Cardiac fibroblast (primary cell): ENCODE measurements at regions not wholly inside any gene's neighbourhood (a gene's known extent, or its start where the extent isn't known, plus 50 kb on each side); places are given as distances from the start of the nearest gene placed in this dataset.

ENCODE experiments used
- DNase-seq, 2 donors: peaks; one replicate each; pipeline versions ENCODE4 v3.0.0 to v3.0.0-alpha.2; 2010; ENCODE audit warnings: low read depth in 2 of 2
- H3K4me3 ChIP-seq, 2 donors: replicated peaks in 1 of 2; 1 replicate in 1 of 2; 2 replicates in 1 of 2; pipeline ENCODE4 v1.5.1; 2011; ENCODE audit warnings: low read depth in 2 of 2, low read length in 2 of 2, mild to moderate bottlenecking in 2 of 2, moderate library complexity in 1 of 2
- TF ChIP-seq, protein P1 (sequence below): IDR thresholded peaks from one replicate; pipeline ENCODE4 v1.5.1; 2011; ENCODE audit warnings: low read depth, mild to moderate bottlenecking, low read length, inconsistent platforms

DNA sequence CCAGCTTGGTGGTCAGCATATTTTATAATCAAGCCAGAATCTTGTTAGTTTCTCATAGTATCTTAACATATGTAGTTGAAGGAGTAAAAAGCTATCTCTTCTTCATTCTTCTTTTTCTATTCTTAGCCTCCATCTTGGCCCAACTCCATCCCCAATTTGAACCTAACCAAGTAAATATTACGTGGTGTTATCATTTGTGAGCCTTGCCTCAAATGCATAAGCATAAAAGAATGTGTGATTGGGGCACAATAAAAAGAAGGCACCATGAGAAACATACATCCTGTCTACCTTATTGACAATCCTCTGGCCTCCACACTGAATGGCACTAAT, 181.4 kb upstream of the BMP4 start:
- peak in 1 of 2 donors; percentile 11 for DNase-seq
- H3K4me3 ChIP-seq = no peak overlapping the region
- TF ChIP-seq, protein P1, sequence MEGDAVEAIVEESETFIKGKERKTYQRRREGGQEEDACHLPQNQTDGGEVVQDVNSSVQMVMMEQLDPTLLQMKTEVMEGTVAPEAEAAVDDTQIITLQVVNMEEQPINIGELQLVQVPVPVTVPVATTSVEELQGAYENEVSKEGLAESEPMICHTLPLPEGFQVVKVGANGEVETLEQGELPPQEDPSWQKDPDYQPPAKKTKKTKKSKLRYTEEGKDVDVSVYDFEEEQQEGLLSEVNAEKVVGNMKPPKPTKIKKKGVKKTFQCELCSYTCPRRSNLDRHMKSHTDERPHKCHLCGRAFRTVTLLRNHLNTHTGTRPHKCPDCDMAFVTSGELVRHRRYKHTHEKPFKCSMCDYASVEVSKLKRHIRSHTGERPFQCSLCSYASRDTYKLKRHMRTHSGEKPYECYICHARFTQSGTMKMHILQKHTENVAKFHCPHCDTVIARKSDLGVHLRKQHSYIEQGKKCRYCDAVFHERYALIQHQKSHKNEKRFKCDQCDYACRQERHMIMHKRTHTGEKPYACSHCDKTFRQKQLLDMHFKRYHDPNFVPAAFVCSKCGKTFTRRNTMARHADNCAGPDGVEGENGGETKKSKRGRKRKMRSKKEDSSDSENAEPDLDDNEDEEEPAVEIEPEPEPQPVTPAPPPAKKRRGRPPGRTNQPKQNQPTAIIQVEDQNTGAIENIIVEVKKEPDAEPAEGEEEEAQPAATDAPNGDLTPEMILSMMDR = no peak

DNA sequence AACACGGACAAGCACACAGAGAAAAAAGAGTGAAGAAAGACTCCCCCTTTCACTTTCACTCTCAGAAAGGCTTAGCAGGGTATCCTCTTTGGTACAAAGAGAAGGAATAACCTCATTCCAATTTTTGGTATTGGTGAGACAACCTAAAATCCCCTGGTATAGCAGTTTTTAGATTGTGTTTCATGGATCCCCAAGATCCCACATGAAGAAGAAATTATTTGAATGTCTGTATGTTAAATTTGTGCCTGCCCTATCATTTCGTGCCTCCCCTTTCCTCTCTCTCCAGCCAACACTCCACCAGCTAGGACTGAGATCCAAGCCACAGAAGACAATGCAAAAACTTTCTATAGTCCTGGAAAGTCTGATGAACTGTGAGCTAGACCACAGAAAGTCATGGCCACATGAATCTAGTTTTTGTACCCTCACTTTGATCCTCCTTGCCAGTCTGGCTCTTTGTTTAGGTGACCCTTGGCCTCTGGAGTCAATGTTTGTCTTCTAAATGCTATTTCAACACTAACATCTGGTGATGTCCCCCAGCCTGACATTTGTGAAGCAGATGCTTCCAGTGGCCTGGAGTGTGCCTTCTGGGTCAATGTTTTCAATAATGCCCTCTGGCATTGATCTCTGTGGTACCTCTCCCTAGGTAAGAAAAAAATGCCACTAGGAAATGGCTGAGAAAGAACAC, 181.9 kb upstream of the BMP4 start:
- TF ChIP-seq, protein P1 = no peak
- DNase-seq = no peak
- H3K4me3 ChIP-seq = no peak overlapping the region

DNA sequence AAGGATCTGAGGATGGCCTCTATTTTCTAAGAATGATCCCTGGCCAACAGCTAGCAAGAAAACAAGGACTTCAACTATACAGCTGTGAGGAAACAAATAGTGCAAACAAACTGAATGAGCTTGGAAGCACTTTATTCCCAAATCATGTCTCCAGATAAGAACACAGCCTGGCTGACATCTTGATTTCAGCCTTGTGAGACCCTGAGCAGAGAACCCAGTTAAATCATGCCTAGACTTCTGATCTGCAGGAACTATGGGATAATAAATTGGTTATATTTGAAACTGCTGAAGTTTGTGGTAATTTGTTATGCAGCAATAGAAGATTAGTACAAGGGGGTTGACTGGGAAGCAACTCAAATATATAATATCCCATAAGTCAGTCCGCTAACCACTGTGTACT, 183.9 kb upstream of the BMP4 start:
- H3K4me3 ChIP-seq = no peak overlapping the region
- TF ChIP-seq, protein P1 = no peak
- DNase-seq = no peak

DNA sequence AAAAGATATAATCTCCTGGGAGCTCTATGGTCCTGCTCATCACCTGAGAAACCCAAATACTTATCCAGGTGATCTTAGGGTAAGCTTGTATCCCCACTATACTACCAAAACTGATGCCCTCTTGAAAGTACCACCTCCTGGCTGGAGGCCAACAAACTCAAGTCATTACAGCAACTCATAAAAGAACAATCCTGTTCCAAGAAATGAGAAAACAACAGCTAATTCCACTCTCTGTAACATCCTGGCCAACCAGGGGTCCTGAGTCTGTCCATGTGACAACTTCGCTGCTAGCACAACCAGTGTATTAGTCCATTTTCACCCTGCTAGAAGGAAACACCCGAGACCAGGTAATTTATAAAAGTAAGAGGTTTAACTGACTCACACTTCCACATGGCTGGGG, 190.0 kb upstream of the BMP4 start:
- DNase-seq = no peak
- TF ChIP-seq, protein P1 = no peak
- H3K4me3 ChIP-seq = no peak overlapping the region

- DNase-seq = peak; percentile 54 to 93
- TF ChIP-seq, protein P1 = no peak
- H3K4me3 ChIP-seq = no peak overlapping the region
Measured at GRCh38 chr14:54147282-54147681, 190.7 kb upstream of the BMP4 start.

GRCh38 chr14:54147758-54148157, 191.1 kb upstream of the BMP4 start:
- H3K4me3 ChIP-seq = no peak overlapping the region
- TF ChIP-seq, protein P1 = no peak

GRCh38 chr14:54148251-54148650, 191.6 kb upstream of the BMP4 start:
- no peak overlapping the region for H3K4me3 ChIP-seq
- TF ChIP-seq, protein P1 = no peak
- DNase-seq = peak in 1 of 2 donors; percentile 34

More at GRCh38 chr14:54147758-54148157, 191.1 kb upstream of the BMP4 start:
- DNase-seq = no peak
